NCI-H1417 (cell line): ENCODE measurements at regions not wholly inside any gene's neighbourhood (a gene's known extent, or its start where the extent isn't known, plus 50 kb on each side); places are given as distances from the start of the nearest gene placed in this dataset.
"Not testable (repeated sequence)": the region's sequence is repeated elsewhere in the genome, so short reads cannot be mapped to it uniquely, and the experiment has no call there.

Source experiments
- DNase-seq, 3 experiments: peaks; one replicate each; lab custom pipeline; 2025; lab: John Stamatoyannopoulos, UW

GRCh38 chr6:147651-148050, 144.6 kb upstream of the DUSP22 start:
- not testable (repeated sequence) for DNase-seq

DNA sequence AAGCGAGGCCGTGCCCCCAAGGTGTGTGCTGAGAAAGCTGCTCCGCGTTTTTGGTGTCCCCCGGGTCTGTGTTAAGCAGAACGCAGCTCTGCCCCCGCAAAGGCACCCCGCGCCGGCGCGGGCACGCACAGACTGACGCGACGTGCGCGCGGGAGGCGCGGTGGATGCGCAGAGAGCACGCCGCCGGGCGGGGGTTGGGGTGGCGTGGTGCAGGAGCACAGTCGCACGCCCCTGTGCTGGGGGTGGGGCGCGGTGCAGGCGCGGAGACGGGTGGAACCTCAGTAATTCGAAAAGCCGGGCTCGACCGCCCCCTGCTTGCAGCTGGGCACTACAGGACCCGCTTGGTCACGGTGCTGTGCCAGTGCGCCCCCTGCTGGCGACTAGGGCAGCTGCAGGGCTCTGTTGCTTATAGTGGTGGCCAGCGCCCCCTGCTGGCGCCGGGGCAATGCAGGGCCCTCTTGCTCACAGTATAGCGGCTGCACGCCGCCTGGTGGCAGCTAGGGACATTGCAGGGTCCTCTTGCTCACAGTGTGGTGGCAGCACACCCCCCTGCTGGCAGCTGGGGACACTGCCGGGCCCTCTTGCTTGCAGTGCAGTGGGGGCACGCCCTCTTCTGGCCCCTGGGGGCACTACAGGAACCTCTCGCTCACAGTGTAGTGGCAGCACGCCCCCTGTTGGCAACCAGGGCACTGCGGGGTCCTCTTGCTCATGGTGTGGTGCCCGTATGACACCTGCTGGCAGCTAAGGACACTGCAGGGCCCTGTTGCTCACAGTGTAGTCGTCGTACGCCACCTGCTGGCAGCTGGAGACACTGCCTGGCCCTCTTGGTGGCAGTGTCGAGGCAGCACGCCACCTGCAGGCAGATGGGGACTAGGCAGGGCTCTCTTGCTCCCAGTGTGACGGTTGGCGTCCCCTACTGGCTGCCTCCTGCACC, 144.0 kb upstream of the DUSP22 start:
- peak in 2 of 3 experiments; percentile 18 to 45 for DNase-seq

DNA sequence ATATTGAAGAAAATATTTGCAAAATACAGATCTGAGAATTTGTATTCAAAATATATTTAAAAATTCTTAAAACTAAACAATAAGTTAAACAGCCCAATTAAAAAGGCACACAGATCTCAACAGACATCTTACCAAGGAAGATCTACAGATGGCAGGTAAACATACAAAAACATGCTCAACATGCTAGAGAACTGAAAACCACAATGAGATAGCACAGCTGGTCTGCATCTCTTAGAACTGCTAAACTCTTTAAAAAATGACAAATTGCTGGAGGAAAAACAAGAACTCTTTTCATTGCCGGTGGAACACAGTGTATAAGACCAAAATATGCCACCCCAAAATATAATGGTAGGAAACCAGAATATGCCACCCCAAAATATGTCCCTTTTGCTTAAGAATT, 142.1 kb upstream of the DUSP22 start:
- not testable (repeated sequence) for DNase-seq

DNA sequence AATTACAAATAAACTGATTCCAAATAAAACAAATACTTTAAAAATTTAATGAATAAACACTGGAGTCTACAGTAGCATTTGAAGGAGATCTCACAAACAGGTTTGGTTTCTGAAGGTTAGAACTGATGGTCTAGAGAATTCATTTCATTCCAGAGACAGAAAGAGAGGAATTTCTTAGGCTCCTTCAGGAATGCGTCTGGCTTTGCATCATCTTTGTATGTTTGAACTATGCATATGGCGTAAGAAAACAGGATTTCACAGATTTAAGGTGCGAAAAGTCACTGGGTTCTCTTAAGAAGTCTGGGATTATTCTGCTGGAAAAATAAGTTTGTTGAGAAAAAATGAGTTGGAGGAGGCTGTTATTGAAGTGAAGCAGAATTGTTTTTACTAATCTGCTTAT, 139.9 kb upstream of the DUSP22 start:
- DNase-seq = not testable (repeated sequence)

DNA sequence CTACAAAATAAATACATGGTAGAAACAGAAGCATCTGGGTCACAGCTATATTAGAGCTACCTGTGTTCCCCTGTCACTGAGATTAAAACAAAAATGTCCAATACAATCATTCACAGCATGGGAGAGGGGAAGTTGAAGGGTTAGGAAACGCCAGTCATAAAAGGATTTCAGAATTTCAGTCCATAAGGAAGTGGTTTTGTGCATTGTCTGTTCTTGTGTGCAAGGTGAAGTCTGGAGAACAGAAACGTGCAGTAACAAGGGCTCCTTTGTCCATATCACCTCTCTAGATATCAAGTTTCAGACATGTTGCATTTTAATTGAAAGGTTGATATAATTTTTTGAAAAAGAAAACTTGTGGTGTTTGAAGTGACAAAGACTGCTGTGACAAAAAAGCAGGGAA, 139.3 kb upstream of the DUSP22 start:
- DNase-seq = peak in 2 of 3 experiments; percentile 24 to 27

GRCh38 chr6:153867-154266, 138.4 kb upstream of the DUSP22 start:
- not testable (repeated sequence) for DNase-seq

DNA sequence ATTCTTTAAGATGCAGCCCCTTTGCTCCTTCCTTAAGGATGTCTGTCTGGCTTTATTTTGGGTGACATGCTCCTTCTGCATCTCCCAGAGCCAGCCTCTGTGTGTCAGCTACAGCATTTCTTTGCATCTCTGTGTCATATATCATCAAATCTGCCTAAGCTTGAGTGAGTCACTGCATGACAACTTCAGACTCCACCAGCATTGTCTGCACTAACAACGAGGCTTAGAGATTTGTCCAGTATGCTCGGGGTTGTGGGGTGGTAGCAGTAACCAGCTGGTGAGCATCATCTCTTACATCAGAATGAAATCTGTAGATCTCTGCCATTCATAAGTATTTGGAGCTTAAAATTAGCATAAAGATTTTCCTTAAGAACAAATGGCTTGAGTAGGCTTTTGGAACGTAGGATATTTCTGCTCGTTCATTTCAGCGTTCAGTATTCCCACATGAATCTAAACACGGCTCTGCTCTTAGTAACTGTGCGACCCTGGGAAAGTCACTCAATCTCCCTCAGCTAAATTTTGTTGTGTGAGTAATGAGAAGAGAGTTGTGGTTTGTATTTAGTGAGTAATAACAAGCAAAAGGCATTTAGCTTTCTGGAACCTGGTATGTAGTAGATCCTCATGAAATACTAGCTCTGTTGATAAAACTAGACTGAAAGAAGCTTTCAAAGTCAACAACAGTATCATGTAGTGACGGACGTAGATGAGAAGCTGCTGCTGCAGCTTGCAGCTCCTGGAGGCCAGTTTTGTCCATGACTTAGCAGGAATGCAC, 137.8 kb upstream of the DUSP22 start:
- DNase-seq = not testable (repeated sequence)

GRCh38 chr6:156010-156409, 136.3 kb upstream of the DUSP22 start:
- no peak for DNase-seq

DNA sequence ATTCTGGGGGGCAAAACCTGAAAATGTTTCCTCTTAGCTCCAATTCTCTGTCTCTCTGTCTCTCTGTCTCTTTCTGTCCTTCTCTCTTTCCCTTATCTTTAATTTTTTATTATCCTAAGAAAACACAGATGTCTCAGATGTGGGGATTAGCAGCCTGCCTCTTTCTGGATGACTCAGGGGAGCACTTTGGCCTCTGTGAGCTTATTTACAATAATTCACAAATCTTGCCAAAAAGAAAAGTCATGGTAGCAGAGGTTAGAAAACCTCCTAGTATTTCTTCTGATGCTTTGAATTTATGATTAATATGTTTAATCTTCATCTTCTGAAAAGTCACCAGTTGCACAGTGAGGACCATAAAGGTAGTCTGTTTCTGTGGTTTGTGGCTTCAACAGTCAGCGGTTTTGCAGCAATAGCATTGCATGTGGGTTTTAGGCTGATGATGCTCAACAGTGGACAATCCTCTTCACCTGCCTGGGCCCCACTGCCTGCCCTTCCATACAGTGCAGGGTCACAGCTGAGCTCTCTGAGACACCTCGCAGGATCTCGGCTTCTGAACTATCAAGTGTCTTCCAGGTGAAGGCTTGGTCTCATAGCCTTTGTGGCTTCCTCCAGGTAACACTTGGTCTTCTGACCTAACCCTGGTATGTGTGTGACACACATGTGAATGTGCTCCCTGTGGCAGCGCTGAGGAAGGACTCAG, 135.7 kb upstream of the DUSP22 start:
- not testable (repeated sequence) for DNase-seq

GRCh38 chr6:157176-157575, 135.1 kb upstream of the DUSP22 start:
- not testable (repeated sequence) for DNase-seq

GRCh38 chr6:161657-162056, 130.6 kb upstream of the DUSP22 start:
- not testable (repeated sequence) for DNase-seq

- no peak for DNase-seq
Observed at GRCh38 chr6:164720-165119, 127.6 kb upstream of the DUSP22 start.

DNA sequence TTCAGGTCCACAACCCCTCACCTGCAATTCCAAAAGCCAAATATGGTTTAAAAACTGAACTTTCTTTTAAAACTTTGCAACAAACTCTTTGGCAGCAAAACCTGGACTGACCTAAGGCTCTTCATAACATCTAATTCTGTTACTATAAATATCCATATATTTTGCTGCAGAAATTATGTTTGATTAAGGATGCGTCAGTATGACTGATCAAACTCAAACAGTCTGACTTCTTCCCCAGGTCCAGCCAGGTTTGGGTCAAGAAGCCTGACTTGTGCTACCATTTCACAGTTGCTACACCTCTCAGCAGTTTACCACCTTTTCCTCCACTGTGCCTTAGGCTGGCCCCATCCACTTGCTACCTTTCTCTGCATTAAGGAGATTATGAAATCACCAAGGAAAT, 127.0 kb upstream of the DUSP22 start:
- DNase-seq = no peak

GRCh38 chr6:165906-166305, 126.4 kb upstream of the DUSP22 start:
- no peak for DNase-seq

- peak in 2 of 3 experiments; percentile 69 to 71 for DNase-seq
Observed at GRCh38 chr6:168865-169455, 123.3 kb upstream of the DUSP22 start.

DNA sequence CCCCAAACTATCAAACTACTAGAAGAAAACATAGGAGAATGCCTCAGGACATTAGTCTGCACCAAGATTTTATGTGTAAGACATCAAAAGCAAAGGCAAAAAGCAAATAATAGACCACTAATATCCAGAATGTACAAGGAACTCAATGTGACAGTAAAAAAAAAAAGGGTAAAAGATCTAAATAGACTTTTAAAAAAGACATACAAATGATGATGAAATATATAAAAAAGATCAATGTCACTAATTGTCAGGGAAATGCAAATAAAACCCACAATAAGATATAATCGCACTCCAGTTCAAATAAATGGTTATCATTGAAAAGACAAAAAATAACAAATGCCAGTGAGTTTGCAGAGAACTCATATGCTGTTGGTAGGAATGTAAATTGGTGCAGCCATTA, 118.3 kb upstream of the DUSP22 start:
- no peak for DNase-seq

- DNase-seq = no peak
Observed at GRCh38 chr6:175680-176079, 116.6 kb upstream of the DUSP22 start.

DNA sequence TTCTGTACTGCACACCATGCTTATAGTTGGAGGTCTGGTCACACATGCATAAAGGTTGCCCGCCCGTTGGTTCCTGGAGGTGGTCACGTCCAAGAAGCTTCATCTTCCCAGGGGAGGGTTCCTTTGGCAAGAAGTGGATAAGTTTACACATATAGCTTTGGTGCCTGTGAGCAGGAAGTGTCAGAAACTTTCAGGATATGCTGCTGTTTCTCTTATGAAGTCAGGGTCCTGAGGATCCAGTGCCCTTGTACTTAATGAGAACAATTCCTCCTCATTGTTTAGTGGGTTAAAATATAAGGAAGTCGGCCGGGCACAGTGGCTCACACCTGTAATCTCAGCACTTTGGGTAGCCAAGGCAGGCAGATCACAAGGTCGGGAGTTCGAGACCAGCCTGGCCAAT, 115.5 kb upstream of the DUSP22 start:
- DNase-seq = no peak

- no peak for DNase-seq
Observed at GRCh38 chr6:178119-178518, 114.2 kb upstream of the DUSP22 start.

- not testable (repeated sequence) for DNase-seq
Observed at GRCh38 chr6:178929-179328, 113.4 kb upstream of the DUSP22 start.

- DNase-seq = no peak
Observed at GRCh38 chr6:179340-179950, 112.8 kb upstream of the DUSP22 start.
